ENCODE measurements at regions not wholly inside any gene's neighbourhood (a gene's known extent, or its start where the extent isn't known, plus 50 kb on each side); places are given as distances from the start of the nearest gene placed in this dataset.
A peak's percentile ranks its signal among the peaks of the same experiment; 100 is the strongest.
"Not testable (repeated sequence)": the region's sequence is repeated elsewhere in the genome, so short reads cannot be mapped to it uniquely, and the experiment has no call there.

DNA sequence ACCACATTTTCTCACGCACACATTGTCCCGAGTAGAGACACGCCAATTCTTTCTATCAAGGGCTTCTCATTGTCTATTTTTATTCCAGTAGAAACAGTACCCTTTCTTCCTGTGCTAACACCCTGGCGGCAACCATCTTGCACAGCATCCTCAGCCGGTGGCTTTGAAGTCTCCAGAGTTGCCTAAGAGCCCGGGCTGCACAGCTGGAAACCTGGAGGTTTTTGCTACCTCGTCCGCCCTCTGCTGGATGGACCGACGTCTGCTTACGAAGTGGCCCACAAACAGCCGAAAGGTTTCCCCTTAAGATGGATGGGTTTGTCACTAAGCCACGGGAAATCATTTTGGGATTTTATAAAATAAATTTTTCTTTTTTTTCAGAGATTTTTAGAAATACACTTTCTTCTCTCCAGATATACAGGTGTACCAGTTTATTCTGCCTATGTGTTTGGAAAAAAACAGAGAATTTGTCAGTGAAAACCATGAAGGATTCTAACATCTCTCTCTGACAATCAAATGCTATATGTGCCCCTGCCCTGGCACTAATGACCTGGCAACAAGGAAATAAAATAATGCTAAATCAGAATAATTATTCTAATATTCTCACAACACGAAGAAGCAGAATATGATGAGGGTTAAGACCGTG lies 81.8 kb upstream of the FAM204A start:
- TF ChIP-seq, protein P1, sequence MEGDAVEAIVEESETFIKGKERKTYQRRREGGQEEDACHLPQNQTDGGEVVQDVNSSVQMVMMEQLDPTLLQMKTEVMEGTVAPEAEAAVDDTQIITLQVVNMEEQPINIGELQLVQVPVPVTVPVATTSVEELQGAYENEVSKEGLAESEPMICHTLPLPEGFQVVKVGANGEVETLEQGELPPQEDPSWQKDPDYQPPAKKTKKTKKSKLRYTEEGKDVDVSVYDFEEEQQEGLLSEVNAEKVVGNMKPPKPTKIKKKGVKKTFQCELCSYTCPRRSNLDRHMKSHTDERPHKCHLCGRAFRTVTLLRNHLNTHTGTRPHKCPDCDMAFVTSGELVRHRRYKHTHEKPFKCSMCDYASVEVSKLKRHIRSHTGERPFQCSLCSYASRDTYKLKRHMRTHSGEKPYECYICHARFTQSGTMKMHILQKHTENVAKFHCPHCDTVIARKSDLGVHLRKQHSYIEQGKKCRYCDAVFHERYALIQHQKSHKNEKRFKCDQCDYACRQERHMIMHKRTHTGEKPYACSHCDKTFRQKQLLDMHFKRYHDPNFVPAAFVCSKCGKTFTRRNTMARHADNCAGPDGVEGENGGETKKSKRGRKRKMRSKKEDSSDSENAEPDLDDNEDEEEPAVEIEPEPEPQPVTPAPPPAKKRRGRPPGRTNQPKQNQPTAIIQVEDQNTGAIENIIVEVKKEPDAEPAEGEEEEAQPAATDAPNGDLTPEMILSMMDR (IDR thresholded peaks at IDR 0.05), result peak; percentile 68 to 80 (median 75)
- no peak for TF ChIP-seq POLR2A (IDR thresholded peaks at IDR 0.05)
- intact Hi-C loops (cut with DNase I), result no loop called here
- Histone ChIP-seq H3K27ac (no peak overlapping the region), H3K9me3 (no peaks in the 10 kb centered on the region), H3K4me3 (no peak overlapping the region), H3K36me3 (no peaks in the 10 kb centered on the region), H3K27me3 (no peaks in the 10 kb centered on the region), H3K4me1 (no peaks in the 10 kb centered on the region)
- 15% methylated on average over 15 of the region's 15 CpGs for WGBS (ENCODE audit: insufficient coverage, low coverage, low lambda C conversion rate, missing lambda C conversion rate)
- ATAC-seq, result peak; percentile 92 to 99 (median 94)
- DNase-seq, result peak; percentile 74 to 83 (median 83)

DNA sequence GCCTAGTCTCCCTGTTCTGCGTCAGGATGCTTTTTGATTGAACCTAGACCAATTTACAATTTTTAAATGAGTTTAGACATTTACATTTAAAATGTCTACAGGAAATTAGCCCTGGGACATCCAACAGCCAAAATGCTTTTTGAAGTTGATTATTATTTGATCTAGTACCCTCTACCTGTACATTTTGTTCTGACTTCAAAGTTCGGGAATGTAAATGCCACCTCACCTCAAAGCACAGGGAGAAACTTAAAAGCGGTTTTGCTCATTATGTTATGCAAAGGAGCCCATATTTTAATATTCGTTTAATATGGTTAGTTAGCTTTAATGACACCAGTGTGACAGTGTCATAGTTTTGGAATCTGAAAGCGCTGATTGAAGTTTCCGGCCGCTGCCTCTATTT lies 80.1 kb upstream of the FAM204A start:
- no peaks in the 10 kb centered on the region for H3K4me1 ChIP-seq
- H3K36me3 ChIP-seq, result no peaks in the 10 kb centered on the region
- ATAC-seq (no peak), DNase-seq (no peak)
- no peaks in the 10 kb centered on the region for H3K9me3 ChIP-seq
- TF ChIP-seq POLR2A (IDR thresholded peaks at IDR 0.05), result no peak
- TF ChIP-seq, protein P1 (IDR thresholded peaks at IDR 0.05), result no peak
- intact Hi-C loops (cut with DNase I), result no loop called here
- H3K27ac ChIP-seq, result no peak overlapping the region
- H3K4me3 ChIP-seq, result no peak overlapping the region
- WGBS (ENCODE audit: insufficient coverage, low coverage, low lambda C conversion rate, missing lambda C conversion rate), result 44% methylated on average over 4 of the region's 7 CpGs
- no peaks in the 10 kb centered on the region for H3K27me3 ChIP-seq

DNA sequence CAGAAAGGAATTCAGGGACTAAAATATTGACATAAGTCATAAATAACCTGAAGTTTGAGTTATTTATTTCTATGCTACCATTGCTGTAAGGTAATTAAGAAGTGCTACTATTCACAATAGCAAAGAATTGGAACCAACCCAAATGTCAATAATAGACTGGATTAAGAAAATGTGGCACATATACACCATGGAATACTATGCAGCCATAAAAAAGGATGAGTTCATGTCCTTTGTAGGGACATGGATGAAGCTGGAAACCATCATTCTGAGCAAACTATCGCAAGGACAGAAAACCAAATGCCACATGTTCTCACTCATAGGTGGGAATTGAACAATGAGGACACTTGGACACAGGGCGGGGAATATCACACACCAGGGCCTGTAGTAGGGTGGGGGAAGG lies 77.9 kb upstream of the FAM204A start:
- 72% methylated on average over 2 of the region's 2 CpGs for WGBS (ENCODE audit: insufficient coverage, low coverage, low lambda C conversion rate, missing lambda C conversion rate)
- H3K27ac ChIP-seq; DNase-seq; intact Hi-C loops (cut with DNase I); H3K4me3 ChIP-seq; H3K36me3 ChIP-seq; H3K4me1 ChIP-seq; H3K27me3 ChIP-seq; H3K9me3 ChIP-seq; ATAC-seq: not testable (repeated sequence)

DNA sequence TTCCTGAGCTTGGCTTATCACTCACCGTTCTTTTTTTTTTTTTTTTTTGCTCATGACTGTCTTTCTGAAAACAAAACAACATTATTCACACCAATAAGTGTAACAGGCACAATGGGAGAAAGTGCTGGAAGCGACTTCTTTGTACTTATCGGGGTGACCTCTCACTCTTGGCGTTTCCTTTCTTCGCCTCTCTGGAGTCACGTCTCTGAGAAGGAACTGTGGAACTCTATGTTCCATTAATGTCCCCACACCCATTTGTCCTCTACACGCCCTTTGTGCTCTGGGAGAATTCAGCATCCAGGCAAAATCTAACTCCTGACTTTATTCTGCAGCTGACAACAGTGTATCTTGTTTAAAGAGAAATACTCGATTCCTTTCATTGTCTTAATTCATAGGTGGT lies 70.8 kb upstream of the FAM204A start:
- DNase-seq (no peak), ATAC-seq (peak in 3 of 4 donors; percentile 41 to 57 (median 41))
- H3K4me1 ChIP-seq, result no peaks in the 10 kb centered on the region
- no peaks in the 10 kb centered on the region for H3K36me3 ChIP-seq
- no peaks in the 10 kb centered on the region for H3K9me3 ChIP-seq
- TF ChIP-seq POLR2A (IDR thresholded peaks at IDR 0.05), result no peak
- TF ChIP-seq, protein P1 (IDR thresholded peaks at IDR 0.05), result no peak
- no peak overlapping the region for H3K27ac ChIP-seq
- intact Hi-C loops (cut with DNase I), result no loop called here
- no peak overlapping the region for H3K4me3 ChIP-seq
- H3K27me3 ChIP-seq, result no peaks in the 10 kb centered on the region
- 56% methylated on average over 8 of the region's 8 CpGs for WGBS (ENCODE audit: insufficient coverage, low coverage, low lambda C conversion rate, missing lambda C conversion rate)

DNA sequence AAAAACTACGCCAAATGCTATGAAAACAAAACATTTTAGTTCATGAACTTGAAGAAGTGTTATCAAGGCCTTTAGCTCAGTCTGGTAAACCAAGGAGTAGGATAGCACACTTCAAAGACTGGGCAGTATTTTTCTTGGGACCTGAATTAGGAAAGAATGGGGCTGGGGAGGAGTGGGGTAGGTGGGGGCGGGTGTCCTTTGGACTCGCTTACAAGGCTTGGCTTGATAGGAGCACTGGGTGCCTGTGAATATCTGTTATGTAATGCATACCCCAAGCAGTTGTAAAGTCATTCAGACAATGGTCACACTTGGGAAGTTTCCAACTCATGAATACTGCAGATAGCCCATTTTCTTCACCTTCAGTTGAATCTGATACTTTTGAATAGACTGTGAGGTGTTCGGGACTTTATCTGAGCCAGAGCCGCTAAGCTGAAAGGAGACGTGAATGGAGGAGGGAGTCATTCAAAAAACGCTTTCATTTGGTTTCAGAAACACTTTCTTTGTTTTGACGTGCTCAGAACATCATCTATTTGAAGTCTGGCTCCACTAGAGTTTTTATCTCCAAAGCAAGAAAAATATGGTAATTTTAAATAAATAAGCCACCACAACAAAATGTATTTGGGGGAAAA lies 70.1 kb upstream of the FAM204A start:
- intact Hi-C loops (cut with DNase I), result no loop called here
- TF ChIP-seq, protein P1 (IDR thresholded peaks at IDR 0.05), result no peak
- TF ChIP-seq POLR2A (IDR thresholded peaks at IDR 0.05), result no peak
- WGBS (ENCODE audit: insufficient coverage, low coverage, low lambda C conversion rate, missing lambda C conversion rate), result 47% methylated on average over 8 of the region's 8 CpGs
- ATAC-seq (no peak), DNase-seq (no peak)
- Histone ChIP-seq H3K36me3 (no peaks in the 10 kb centered on the region), H3K9me3 (no peaks in the 10 kb centered on the region), H3K27ac (no peak overlapping the region), H3K4me1 (no peaks in the 10 kb centered on the region), H3K4me3 (no peak overlapping the region), H3K27me3 (no peaks in the 10 kb centered on the region)
